MV-4-11 (cell line): ENCODE measurements at regions not wholly inside any gene's neighbourhood (a gene's known extent, or its start where the extent isn't known, plus 50 kb on each side); places are given as distances from the start of the nearest gene placed in this dataset.

ENCODE experiments used
- DNase-seq: peaks from one replicate; lab custom pipeline; 2025; lab: John Stamatoyannopoulos, UW

DNA sequence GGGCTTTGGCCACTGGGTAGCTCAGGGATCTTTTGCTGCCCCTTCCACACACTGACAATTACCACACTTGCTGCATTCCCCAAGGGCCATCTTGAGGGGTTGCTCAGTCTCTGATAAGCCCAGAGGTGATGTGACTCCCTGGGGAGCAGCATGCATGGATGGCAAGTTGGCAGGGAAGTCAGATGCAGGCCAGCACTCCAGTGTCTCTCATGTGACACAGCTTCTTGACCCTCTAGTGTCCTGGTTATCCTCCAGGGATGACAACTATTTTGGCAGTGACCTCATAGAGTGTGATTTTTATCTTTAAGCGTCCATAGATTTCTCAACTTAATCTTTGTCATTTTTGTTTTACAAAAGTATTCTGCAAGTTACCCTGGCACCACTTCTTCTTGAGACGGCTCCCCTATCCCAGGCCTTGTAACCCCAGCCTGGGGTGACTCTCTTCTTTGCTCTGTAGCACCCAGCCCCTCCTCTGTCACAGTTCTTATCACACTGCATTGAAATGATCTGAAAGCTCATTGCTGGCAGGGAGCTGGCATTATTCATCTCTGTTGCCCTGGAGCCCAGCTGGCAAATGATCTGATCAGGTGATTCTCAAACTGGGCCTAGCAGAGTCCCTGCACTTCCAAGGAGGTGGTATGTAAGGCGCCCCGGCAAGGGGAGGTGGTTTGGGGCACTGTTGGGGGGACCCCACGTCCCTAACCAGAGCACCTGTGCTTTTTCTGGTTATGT lies 72.6 kb downstream of the TENT5C start:
- no peak for DNase-seq

DNA sequence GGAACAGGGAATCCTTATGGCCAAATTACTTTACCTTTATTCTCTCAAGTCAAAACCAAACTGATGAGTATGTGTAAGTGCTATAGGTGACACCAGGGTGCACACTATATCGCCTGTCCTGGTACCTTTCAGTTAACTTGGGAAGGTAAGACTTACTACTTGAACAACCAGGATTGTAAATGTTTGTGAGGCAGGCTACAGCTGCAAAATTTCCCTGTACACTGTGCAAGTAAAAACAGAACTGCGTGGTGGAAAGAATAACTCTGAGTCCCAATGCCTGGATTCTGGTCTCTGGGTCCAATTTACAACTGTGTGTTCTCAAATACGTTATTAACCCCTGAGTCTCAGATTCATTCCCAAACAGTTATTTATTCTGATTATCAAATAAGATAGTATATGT lies 73.5 kb downstream of the TENT5C start:
- DNase-seq: no peak

DNA sequence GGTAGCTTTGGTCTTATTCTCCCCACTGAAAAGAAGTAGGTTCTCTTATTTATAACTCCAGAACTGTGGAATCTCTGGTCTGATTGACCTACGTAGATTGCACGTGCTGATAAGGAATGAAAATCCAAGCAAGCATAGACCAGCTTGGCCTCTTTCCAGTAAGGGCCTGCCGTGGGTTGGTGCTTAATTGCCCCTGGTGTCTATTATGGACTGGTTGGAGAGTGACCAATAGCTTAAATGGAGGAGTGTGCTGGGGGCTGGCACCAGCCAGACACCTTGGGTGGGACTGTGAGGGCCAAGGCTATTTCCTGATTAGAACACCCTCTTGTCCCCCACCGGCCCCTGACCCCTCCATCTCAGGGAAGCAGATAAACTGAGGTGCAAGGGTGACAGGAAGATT lies 74.0 kb downstream of the TENT5C start:
- DNase-seq: no peak

DNA sequence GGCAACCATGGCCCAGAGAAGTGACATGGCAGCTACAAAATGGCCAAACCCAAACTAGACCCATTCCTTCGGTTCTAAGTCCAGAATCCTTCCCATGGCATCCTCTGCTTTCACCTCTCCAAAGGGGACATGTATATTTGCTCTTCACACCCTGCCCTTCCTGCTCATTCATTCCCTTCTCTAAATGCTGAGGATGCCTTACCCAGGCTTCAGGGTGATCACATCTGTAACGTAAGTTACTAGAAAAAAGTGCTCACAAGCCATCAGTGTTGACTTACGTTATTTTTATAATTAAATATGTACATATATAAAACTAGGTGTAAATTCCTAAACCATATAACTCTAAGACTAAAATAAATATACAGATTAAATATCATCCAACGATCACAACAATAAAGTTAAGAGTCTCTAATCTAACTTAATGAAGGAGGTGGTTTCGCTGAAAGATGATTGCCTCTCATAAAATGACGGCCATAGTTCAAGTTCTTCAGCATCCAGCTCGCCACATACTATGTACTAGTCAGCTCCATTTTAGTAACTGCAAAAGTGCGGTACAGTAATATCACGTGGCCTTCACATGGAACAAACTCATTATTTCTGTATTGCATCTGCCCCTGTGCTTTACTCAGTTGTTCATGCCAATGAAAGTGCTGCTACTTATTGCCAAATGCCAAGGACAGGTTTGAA lies 74.6 kb downstream of the TENT5C start:
- no peak for DNase-seq

DNA sequence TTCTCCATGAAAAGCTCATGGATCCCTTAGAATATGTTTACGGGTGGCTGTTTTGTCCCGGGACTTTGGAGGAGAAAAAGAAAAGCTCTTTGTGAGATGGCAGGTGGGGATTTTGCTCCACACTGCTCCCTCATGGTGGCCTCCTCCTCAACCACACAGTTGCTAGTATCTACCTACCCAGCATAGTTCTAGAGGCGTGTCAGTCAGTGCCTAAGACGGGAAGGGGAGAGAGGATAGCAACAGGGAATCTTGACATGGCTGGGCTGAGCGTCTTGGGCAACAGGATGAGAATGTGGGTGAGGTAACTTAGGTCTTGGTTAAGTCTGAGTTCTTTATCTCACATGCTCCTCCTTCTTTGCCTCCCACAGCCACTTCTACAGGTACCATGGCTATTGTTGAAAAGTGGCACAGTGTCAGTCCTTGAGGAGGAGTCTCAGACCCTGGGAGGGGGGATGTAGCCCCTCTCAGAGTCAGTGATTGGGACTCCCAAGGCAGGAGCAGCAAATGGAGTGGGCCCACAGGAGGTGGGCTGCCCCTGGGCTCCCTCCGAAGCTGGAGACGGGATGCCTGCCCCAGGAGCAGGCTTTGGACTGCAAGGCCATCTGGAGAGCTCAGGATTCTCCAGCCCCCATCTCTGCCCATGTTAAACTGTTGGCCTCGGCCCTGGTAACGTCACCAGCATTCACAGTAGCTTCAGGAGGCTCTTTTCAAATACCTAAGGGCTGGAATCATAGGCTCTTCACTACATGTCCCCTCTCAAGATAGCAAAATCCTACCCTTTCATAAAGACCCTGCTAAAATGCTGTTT lies 75.4 kb downstream of the TENT5C start:
- no peak for DNase-seq

DNA sequence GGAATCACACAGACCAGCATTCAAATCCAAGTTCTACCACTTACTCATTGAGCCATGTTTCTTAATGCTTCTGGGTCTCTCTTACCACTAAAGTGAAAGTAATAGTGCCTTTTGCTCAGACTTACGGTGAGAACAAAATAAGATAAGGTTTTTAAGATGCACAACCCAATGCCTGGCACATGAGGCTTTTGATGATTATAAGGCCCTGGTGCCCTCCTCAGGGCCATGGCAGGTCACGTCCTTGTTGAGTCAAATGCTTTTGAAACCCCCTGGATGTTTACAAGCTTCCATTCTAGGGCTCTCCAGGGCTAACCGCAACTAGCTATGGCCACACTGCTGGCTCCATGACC lies 76.0 kb downstream of the TENT5C start:
- no peak for DNase-seq

DNA sequence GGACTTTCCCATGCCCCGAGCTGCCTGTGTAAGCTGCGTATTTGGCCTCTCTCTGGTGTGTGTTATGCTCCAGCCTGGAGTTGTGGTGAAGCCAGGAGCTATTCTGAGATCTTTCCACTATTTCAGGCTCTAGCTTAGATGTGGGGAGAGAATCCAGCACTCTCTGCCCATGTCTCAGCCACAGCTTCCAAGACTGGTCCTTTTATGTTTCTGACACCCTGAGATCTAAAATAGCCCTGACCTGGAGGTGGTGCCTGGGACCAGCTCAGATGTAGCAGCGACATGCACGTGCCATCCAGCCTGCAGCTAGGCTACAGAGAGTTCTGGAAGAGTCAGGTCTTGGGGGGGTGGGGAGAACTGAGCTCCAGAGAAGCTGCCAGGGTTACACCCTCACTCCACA lies 76.5 kb downstream of the TENT5C start:
- no peak for DNase-seq

- DNase-seq: peak; percentile 60
These were observed 77.9 kb downstream of the TENT5C start for GRCh38 chr1:117683571-117684285.

GRCh38 chr1:117685936-117686806 lies 80.3 kb downstream of the TENT5C start:
- DNase-seq: no peak

- no peak for DNase-seq
These were observed 81.1 kb downstream of the TENT5C start for GRCh38 chr1:117686907-117687306.

GRCh38 chr1:117689997-117690625 lies 84.3 kb downstream of the TENT5C start:
- DNase-seq: no peak

GRCh38 chr1:117691942-117692341 lies 86.1 kb downstream of the TENT5C start:
- DNase-seq: no peak

GRCh38 chr1:117694543-117694942 lies 88.7 kb downstream of the TENT5C start:
- DNase-seq: peak; percentile 23

- DNase-seq: no peak
These were observed 90.1 kb downstream of the TENT5C start for GRCh38 chr1:117695796-117696490.

DNA sequence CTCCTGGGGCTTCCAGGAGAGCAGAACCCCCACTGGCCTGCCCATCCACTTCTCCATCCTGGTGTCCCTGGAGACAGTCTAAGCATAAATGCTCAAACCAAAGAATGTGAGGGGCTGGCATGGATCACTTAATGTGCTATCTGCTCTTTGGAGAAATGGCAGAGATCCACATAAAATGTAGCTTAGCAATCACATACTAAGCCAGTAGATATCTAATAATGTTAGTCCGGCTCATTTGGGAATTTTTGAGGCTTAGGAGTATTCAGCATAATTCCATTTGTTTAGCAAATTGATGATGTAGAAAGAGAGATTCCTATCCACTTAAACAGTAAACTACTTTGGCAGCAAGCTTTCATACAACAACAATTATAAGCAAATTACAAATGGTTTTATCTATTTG lies 90.7 kb downstream of the TENT5C start:
- DNase-seq: no peak

DNA sequence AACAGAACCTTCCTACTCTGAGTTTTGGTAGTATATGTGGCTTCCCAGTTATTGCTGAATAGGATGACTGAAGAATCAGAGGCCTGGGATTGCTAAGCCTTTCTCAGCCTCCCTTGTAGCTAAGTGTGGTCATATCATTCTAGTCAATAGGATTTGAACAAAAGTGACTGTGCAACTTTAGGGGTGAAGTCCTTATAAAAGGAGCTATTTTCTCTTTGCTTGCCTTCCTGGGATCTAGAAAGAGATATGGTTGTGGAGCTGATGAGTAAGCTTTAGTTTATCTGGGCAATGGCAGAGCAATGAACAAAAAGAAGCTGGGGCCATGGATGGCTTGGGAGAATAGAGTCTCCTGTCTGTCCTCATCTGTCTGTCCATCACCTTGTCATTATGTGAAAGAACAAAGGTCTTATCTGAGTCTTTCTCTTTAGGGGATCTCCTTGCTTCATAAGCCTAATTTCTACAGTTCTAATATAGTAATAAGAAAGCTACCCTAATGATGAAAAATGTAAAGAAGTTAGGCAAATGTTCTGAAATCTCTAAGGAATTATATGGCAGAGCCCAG lies 91.5 kb downstream of the TENT5C start:
- DNase-seq: no peak

GRCh38 chr1:117698398-117699160 lies 92.7 kb downstream of the TENT5C start:
- DNase-seq: no peak

DNA sequence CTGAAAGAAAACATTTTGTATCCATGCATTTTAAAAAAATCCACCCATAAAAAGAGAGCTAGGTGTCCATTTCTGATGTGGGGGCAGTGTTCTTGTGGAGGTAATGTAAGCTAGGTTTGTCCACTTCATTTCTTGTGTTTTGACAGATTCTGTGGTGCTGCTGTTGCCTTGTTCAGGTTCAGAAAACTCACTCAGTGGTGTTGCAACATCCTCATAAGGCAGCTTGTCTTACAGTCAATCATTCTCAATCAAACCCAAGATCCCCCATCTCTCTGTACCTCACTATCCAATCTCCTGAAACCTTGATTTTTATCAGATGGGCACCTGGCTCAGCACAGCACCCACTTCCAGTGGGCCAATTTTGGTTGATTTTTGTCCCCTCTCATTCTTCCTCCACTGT lies 94.1 kb downstream of the TENT5C start:
- no peak for DNase-seq

DNA sequence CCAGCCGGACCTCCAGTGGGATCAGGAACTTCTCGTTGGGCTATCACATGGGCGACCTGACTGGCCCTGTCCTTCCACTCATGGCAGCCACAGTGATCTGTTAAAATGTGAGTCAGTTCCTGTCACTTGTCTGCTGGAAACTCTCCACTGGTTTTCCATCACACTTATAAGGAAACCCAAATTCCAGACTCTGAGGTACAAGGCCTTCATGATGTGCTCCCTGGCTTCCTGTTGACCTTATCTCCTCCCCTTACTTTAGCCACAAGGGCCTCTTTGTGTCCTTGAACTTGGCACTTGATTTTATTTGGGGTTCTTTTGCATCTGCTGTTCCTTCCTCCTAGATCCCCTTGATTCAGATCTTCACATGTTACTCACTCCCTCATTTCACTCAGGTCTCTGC lies 96.8 kb downstream of the TENT5C start:
- no peak for DNase-seq
